NCI-H1417 (cell line): ENCODE measurements at regions not wholly inside any gene's neighbourhood (a gene's known extent, or its start where the extent isn't known, plus 50 kb on each side); places are given as distances from the start of the nearest gene placed in this dataset.

Source experiments
- DNase-seq, 3 experiments: peaks; one replicate each; lab custom pipeline; 2025; lab: John Stamatoyannopoulos, UW

DNA sequence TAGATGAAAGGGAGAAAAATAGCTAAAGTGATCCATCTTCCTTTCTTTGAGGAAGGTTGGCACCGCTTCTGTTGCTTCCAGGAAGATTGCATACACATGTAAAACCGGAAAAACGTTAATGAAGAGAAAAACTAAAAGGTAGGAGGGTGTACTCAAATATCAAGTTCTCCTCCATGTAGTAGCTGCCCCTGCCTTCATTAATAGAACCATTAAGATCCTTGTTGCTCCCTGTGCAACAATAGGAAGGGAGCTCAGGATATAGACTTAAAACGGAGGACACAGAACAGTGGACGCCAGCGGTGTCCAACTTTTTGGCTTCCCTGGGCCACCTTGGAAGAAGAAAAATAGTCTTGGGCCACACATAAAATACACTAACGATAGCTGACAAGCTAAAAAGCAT lies 118.9 kb downstream of the TMEM174 start:
- no peak for DNase-seq

DNA sequence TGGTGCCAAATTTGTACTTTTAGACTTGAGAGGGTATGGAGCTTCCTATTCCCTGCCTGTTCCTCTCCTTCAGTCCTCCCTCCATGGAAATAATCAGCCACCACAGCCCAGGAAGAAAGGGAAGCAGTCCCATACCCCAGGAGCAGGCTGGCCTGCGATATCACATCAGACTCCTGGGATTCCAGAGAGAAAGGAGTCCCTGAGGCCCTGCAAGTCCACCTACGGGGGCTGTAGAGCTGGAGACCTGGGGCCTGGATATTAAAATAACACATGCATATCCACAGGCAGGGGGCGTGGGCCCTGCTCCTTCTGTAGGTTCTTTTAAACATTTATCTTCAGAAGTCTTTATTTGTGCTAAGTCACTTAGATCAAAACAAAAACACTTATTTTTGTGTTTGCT lies 117.2 kb downstream of the TMEM174 start:
- no peak for DNase-seq

DNA sequence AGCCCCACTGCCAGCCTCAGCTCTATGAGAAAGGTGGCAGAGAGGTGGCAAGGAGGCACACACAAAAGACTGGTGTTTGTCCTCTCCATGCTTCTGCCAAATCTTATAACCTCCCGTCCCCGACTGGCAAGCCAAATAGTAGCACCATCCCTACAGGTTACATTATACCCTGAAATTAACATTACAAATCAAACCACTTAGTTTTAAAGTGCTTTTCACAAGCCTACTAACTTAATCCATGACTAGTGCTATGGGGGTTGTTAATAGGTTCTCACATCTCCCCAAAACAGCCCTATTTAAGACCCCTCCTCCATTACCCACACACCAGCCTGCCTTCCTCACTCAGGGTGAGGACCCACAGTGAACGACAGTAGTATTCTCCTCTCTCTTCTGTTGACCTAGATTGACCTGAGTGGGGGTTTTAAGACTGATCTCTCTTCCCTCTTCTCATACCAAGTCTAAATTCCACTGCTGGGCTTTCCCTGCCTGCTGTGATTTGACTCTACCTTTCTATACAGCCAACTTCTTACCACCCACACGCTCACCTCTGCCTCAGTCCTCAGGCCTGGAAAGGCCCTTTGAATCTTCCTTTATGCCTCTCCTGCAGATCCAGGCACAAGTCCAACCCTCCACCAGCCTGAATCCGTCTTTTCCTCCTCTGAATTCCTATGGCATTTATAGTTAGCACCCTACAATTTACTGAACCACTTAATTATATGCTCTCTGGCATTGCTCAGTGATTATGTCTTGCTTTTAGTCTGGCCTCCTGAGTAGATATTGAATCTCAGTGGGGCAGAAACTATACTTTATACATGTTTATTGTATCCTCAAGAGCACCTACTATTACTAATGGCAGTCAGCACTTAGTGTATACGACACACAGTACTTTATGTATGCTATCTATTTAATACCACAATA lies 116.1 kb downstream of the TMEM174 start:
- DNase-seq, result peak in 2 of 3 experiments; percentile 31 to 85

DNA sequence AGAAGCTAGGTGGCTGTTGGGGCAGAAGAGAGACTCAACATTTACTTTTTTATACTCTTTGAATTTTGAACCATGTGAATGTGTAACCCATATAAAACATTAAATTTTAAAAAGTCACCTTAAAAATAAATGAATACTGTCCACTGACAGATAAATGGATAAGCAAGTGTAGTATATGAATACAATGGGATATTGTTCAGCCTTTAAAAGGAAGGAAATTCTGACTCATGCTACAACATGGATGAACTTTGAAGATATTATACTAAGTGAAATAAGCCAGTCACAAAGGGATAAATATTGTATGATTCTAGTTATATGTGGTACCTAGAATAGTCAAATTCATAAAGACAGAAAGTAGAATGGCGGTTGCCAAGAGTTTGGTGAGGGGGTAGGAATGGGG lies 113.9 kb downstream of the TMEM174 start:
- no peak for DNase-seq

DNA sequence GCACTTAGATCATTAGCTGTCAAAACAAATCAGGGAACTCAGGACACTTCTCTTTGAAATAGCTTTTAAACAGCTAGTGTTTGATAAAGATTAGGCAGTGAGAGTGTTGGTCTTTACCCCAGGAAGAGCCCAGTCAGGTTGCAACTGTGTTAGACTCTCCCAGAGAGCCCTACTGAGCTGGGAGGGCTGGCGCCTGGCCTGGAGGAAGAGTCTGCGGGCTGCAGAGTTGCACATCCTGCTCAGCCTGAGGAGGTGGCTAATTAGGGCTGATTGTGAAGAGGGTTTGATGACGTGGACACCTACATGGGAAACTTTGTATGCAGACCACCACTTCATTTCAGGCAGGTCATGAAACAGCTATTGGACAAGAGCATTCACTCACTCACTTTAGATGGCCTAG lies 112.0 kb downstream of the TMEM174 start:
- peak in 1 of 3 experiments; percentile 44 for DNase-seq

DNA sequence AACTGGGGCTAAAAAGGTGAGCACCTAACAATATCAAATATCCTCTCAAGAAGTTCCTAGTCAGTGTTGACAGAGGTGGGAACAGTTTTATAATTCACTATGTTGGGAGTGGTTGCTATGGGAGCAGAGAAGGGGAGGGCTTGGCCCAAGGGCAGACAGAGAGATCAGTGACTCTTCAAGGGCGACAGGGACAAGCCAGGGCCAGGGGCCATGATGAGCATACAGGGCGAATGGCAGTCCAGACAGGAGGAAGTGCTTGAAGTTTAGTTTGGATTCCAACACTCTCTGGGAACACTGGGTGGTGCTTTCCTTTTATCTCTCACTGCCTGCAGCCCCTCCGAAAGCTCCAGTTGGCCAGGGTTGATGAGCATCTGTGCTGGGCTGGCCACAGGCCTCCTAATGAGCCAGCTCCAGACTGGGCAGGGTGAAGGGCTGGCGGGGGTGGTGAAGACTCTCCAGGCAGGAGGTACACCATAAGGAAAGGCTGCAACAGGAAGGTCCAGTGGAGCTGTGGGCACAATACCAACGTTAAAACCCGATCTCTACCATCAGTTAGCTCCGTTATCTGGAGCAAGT lies 111.3 kb downstream of the TMEM174 start:
- DNase-seq, result peak in 1 of 3 experiments; percentile 22

DNA sequence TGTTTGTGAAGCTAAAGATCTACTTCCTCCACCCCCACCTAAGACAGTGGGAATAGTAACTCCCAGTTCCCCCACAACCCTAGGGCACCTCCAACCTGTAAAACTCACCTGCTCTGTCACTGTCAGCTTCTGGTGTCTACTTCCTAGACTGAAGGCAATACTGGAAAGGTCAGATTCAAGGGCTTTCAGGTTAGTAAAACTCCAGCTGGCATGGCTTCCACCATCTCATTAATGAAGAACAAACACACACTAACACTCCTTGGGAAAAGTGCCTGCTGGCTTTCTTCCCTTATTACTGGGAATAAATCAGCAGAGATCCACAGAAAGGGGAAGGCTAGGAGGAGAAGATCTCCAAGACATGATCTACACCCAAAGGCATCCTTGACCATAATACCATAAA lies 109.9 kb downstream of the TMEM174 start:
- DNase-seq, result peak in 2 of 3 experiments; percentile 52 to 67

DNA sequence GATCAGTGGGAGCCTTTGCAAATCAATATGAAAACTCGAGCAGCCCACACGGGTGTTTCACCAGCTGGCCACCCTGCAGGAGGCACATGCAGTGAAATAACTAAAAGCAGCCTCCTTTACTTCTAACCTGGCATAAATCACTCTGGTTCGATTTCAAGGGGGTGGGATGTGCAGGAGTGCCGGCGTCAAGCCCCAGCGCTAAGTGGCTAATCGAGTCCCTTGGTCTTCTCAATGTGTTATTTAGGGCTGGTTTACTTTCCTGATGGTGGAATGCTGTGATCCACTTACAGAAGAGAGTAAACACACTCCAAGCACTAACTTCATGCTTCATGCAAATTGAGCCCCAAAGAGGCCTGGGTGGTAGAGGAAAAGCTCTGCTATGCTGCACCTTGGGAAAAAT lies 109.4 kb downstream of the TMEM174 start:
- DNase-seq, result peak; percentile 48 to 96 (median 89)

DNA sequence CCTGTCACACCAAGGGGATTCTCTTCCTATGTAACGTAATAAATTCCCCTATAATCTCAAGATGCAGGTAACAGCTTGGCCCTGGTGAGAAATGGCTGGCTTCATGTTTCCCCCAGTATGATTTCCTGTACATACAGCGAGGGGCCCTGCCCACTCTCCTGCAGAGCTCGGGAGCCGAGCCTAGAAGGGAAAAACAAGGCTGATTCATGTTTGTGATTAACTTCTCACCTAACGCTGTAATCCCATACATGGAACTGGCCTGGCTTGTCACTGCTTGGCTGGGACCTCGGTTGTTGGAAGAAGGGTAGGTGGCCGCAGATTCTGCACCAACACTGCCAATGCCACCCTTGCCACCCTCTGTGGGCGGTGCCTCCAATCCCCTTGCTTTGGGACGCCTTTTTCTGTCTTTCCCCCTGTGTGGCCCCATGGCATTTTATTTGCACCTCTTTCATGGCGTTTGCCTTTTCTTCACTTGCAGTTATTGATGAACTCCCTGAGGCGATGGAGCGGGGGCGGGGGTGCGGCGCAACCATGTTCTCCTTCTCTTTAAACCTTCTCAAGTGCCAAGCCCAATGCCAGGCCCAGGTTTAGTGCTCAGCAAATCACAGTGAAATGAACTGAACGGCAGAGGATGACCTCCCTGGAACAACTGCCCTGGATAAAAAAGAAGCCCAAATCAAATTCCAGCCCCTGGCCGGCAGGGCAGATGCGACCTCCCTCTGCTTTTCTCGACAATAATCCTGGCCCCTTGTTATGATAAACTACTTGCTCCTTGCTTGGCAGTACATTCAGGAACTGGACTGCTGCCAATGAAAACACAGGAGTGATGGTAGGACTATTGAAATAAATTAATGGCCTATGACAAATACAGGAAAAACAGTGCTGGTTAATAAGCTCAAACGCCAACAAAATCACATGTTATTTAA lies 108.1 kb downstream of the TMEM174 start:
- DNase-seq, result peak; percentile 72 to 94 (median 76)

DNA sequence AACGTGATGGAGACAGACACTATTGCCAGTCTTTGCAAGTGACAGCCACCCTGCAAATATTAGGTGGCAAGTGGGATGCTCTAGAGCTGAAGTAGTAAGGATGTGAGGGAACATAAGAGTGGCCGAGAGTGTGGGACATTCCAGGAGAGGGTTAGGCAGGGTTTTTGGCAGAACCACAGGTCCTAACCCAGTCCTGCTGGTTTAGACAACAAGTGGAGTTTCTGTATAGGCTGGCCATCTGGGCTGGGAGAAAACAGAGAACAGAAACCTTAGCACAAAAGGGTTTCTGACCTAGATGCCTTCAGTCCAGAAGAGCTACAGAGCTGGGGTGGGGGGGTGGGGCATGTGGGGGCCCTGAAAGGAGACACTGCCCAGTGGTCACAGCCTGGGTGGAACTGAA lies 107.4 kb downstream of the TMEM174 start:
- no peak for DNase-seq

DNA sequence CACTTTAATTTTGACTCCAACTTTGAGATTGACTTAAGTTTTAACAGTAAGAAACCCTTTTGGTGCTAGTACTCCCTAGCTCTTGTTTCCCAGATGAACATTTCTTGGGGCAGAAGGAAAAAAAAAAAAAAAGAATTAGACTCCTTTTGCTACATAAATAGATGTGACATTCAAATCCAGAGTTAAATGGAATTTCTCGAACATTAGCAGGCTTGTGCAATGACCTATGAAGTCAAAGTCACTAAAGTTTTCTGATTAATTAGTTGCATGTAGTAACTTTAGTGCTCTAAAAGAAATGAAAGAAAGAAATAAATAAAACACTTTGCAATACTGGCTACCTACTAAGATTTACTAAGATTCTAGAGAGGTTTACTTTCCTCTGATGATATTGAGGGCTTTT lies 106.8 kb downstream of the TMEM174 start:
- DNase-seq, result no peak

DNA sequence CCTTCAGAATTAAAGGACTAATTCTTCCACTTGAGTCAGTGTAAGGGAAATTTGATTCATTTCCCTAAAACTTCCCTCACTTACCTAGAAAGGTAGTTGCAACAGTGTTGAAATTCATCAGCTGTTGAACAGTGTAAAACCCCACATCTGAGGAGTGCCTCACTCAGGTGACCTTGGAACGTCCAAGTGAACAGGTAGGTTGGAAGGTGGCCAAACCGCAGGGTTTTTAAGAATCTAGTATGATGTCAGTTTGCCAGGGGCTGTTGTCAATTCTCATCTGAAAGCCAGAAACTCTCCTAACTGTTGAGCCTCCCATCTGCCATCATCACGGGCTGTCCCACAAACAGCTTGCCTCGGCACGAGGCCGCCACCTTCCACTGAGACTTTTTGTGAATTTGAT lies 105.7 kb downstream of the TMEM174 start:
- peak in 1 of 3 experiments; percentile 90 for DNase-seq

DNA sequence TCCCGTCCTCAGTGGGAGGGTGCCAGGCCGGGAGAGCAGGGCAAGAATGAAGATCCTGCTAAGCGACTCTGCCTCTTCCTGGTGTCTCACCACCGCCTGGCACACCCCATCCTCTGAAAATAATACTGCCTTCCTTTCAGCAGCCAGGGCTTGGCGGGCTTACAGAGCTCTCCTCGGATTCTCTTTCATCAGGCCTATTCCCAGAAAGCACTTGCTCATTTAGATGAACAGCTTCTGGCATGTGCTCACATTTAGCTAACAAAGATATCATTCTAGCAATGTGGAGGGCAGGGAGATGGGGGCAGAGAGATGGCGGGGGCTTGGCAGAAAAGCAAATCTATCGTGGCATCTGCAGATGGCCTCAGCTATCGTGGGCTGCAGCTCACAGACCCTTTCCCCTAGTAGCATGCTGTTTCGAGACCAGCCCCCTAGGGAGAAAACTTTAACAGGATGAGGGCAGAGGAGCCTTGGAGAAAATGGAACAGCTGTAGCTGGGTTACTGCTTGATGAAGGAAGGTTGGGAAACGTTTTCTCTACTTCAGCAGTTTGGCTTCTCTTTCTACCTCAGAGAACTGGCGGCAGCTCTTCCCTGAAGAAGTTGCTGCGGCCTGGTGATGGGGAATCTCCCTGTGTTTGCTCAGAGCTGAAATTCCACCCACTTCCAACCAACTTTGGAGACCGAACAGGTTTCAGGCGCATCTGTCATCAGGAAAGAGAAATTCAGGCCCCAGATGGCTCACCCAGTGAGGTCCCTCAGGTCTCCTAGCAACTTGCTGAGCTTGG lies 102.1 kb downstream of the TMEM174 start:
- no peak for DNase-seq

DNA sequence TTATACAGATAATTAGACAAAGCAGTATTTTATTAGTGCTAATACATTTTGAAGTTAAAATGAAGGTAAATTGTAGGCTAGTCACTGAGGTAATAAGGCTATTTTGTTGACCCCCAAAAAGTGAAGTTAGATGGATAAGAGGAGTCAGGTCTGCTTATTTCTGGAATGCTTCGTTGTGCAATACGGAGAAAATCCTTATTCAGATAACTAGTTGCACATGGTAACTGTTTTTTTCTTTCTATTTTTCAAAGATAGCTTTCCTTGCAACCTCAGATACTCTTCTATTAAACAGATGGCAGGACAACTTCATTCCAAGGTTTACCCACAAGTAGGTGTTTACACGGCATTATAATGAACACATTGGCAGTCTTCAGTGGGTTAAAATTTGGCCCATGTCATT lies 101.1 kb downstream of the TMEM174 start:
- no peak for DNase-seq

DNA sequence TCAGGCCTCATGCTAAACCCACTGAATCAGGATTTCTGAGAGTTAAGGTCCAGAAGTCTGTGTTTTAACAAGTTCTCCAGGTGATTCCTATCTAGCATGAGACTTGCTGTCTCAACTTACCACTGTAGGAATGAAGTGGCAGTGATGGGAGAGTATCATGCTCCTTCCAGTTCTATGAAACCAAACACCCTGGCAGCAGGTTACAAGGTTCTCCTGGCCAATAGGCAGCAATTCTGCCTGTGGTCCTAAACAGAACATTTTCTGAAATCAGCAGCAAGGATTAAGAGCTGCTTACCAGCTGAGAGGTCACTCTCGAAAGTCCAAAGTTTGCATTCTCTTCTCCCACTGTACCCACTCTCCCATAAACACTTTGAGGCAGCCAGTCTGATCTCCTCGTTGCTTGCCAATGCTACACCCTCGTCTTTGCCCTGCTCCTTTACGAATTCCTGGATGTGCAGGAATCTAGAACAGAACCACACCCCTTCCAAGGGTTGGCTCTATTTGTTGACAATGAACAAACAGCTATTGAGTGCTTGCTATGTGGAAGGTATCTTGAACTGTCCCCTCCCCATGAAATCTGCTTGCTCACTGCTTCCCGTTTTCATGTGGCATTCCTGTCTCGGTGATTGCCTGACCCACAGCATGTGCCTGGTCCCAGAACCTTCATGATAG lies 100.5 kb downstream of the TMEM174 start:
- DNase-seq, result no peak

DNA sequence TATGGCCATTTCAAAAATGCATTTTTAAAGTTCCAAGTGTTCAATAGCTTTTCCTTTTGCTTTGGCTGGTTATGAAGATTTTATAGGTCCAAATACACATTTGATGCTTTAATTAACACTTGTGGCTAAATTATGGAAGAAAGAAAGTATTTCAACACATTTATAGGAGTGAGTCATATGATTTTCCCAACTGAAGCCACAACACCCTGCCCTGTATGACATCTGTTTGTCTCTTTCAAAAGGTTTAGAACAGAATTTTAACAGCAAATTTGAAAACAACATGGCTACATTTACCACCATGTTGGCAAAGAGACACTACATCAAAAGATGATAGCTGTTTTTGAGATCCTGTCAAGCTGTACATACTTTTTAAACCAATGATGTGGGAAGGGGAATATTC lies 99.4 kb downstream of the TMEM174 start:
- DNase-seq, result no peak

DNA sequence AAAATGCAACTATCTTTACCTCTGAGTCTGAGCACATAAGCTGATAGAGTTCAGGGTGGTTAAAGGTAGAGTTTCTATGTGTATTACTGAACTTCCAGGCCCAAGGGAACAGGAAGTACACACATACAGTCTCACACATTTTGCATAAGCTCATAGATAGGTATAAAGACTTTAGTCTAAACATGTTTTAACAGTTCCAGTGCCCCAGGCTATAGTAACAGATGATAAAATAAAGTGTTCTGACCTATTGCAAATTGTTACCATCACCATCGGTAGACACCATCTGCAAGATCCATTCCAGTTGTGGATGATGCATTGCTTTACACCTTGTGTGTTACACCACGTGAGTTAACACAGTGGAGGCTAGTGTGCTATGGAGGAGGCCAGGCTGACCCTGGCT lies 95.8 kb downstream of the TMEM174 start:
- no peak for DNase-seq

DNA sequence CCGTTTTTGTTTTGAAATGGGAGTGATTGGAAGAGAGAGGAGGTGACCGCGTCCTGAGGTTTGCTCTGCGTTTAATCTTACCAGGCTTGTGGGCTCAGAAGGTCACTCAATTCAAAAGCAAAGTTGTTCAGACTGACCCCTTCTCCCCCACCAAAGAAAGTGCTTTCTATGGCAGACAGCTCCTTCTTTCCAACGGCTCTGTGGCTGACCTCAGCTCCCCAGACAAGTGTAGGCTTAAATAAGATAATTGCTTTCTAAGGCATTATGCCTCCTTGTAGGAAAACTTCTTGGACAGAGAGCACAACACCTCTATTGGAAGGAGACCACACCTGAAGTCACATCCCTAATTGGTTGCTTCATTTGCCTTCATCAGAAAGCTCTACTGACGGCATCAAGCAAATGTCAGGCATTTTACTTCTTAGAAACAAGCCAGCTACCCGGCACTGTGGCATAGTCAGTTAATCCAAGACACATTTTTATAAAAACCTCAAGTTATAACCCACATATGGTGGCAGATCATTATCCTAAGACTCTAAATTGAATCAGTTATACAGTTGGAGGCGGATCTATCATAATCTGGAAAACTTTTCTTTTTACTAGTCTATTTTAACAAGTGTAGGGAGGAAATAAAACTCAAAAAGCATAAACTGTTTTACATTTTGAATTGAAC lies 94.9 kb downstream of the TMEM174 start:
- no peak for DNase-seq

DNA sequence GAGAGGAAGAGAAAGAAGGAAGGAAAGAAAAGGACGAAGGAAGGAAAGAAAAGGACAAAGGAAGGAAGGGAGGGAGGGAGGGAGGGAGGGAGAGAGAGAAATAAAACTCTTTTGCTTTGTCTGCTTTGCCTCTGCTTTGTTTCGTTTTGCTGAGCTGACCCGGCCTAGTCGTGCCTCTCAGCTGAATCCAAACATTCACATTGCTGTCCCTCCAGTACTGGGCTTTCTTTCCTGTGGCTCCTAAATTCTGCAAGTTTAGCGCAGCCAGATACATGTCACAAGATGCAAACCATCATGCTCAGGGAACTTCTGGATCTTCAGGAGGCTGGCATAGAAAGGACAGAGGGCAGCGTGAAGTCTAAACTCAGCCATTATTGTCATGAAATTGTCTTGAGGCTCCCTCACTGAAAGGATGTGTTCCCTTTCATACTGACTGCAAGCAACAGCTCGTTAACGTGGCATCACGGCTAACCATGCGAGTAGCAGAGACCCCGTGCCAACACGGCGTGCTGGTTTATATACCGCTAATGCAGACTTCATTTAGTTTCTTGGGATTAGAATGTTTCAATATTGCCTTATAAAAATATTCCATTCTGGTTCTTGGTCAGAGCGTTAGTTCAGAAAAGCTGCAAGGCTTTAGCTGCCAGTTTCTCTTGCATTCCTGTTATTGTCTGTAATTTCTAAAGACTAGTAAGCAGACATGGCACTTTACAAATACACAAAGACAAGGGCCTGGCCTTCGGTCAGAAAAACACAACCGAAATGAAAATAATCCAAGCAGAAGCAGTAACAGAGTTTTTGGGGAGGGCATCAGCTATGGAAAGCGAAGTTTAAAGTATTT lies 94.2 kb downstream of the TMEM174 start:
- no peak for DNase-seq
